K562 (cell line): ENCODE measurements at regions not wholly inside any gene's neighbourhood (a gene's known extent, or its start where the extent isn't known, plus 50 kb on each side); places are given as distances from the start of the nearest gene placed in this dataset.

ENCODE experiments used
- E2F4 ChIP-seq: sonication (generic); formaldehyde crosslinking; IDR thresholded peaks from 2 replicates; pipeline ENCODE4 v1.8.0; 2022; ENCODE audit warnings: mild to moderate bottlenecking, low read depth, missing genetic modification reagents
- EZH2 ChIP-seq: IDR thresholded peaks from 2 replicates; pipeline ENCODE4 v1.6.1; 2012; ENCODE audit warnings: low read depth, mild to moderate bottlenecking, inconsistent platforms, low read length, borderline replicate concordance
- LARP7 ChIP-seq: fragments of 450-650 bp; IDR thresholded peaks from 2 replicates; pipeline ENCODE4 v1.6.1; 2016
- MAZ ChIP-seq, 2 experiments: fragments of 450-650 bp in 1 of 2; sonication (generic) in 1 of 2; formaldehyde crosslinking; IDR thresholded peaks in 1 of 2; conservative IDR thresholded peaks in 1 of 2; 2 replicates each; pipeline versions ENCODE4 v1.4.0 to v1.5.0; 2020; ENCODE audit warnings: mild to moderate bottlenecking in 1 of 2, missing genetic modification reagents in 1 of 2
- PHF20 ChIP-seq: fragments of 450-650 bp; IDR thresholded peaks from 2 replicates; pipeline ENCODE4 v1.6.1; 2018; ENCODE audit not compliant: partially characterized antibody
- POLR2AphosphoS5 ChIP-seq: IDR thresholded peaks from 2 replicates; pipeline ENCODE4 v1.6.1; 2011; ENCODE audit warnings: mild to moderate bottlenecking, low read depth, low read length, moderate library complexity; ENCODE audit not compliant: control insufficient read depth, insufficient read depth
- SIN3A ChIP-seq, 2 experiments: fragments of 150-350 bp in 1 of 2; IDR thresholded peaks; 2 replicates each; pipeline ENCODE4 v1.6.1; 2011 to 2016; ENCODE audit warnings: borderline replicate concordance in 2 of 2, low read depth in 2 of 2, low read length in 2 of 2, mild to moderate bottlenecking in 2 of 2, moderate library complexity in 2 of 2; ENCODE audit not compliant: control insufficient read depth in 1 of 2
- ZNF274 ChIP-seq: IDR thresholded peaks from 2 replicates; pipeline ENCODE4 v1.6.1; 2011; ENCODE audit warnings: low read depth, mild to moderate bottlenecking, low read length, moderate library complexity, borderline replicate concordance
- TF ChIP-seq, protein P1 (sequence below), 3 experiments: IDR thresholded peaks in 2 of 3; conservative IDR thresholded peaks in 1 of 3; 2 replicates each; pipeline ENCODE4 v1.5.1; 2011 to 2012; ENCODE audit warnings: low read length in 3 of 3, mild to moderate bottlenecking in 3 of 3, control low read depth in 2 of 3, improper control_type of control experiment in 1 of 3, inconsistent platforms in 1 of 3, low read depth in 1 of 3, mixed read lengths in 1 of 3, moderate library complexity in 1 of 3; ENCODE audit not compliant: insufficient read depth in 2 of 3
- TF ChIP-seq, protein P2 (sequence below): fragments of 450-650 bp; IDR thresholded peaks from 2 replicates; pipeline ENCODE4 v1.6.1; 2016

DNA sequence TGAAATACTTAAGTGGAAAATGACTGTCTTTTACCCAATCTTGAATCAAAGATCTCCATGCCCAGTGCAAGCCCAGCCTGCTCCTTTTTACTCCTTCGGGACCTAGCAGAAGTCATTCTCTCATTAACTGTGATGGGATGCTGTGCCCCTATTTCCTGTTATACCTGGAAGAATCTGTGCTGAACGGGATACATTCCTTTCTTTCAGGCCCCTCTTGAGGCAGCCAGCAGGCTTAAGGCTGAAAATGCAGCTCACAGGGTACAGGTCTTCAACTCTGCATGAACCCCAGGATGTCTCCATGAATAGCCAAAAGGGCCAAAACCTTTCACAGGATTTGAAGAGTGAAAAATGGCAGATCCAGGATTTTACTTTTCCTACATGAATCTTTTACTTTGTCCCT, 784.8 kb upstream of the KLHL29 start:
- TF ChIP-seq, protein P1, sequence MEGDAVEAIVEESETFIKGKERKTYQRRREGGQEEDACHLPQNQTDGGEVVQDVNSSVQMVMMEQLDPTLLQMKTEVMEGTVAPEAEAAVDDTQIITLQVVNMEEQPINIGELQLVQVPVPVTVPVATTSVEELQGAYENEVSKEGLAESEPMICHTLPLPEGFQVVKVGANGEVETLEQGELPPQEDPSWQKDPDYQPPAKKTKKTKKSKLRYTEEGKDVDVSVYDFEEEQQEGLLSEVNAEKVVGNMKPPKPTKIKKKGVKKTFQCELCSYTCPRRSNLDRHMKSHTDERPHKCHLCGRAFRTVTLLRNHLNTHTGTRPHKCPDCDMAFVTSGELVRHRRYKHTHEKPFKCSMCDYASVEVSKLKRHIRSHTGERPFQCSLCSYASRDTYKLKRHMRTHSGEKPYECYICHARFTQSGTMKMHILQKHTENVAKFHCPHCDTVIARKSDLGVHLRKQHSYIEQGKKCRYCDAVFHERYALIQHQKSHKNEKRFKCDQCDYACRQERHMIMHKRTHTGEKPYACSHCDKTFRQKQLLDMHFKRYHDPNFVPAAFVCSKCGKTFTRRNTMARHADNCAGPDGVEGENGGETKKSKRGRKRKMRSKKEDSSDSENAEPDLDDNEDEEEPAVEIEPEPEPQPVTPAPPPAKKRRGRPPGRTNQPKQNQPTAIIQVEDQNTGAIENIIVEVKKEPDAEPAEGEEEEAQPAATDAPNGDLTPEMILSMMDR (IDR thresholded peaks at IDR 0.05 in 2 of 3, conservative IDR thresholded peaks at IDR 0.05 in 1 of 3; ENCODE audit: insufficient read depth in 2 of 3, low read depth in 1 of 3, low read length in 3 of 3) = no peak
- TF ChIP-seq E2F4 (CRISPR knock-in tag) (no peak), POLR2AphosphoS5 (no peak), ZNF274 (no peak), EZH2 (no peak), SIN3A (IDR thresholded peaks at IDR 0.05; ENCODE audit: borderline replicate concordance in 2 of 2, control insufficient read depth in 1 of 2, low read depth in 2 of 2, low read length in 2 of 2) (no peak), PHF20 (no peak), MAZ (CRISPR knock-in tag; conservative IDR thresholded peaks at IDR 0.05 in 1 of 2, IDR thresholded peaks at IDR 0.05 in 1 of 2) (no peak), LARP7 (no peak)
- TF ChIP-seq, protein P2, sequence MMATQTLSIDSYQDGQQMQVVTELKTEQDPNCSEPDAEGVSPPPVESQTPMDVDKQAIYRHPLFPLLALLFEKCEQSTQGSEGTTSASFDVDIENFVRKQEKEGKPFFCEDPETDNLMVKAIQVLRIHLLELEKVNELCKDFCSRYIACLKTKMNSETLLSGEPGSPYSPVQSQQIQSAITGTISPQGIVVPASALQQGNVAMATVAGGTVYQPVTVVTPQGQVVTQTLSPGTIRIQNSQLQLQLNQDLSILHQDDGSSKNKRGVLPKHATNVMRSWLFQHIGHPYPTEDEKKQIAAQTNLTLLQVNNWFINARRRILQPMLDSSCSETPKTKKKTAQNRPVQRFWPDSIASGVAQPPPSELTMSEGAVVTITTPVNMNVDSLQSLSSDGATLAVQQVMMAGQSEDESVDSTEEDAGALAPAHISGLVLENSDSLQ = no peak
